CD8-positive, alpha-beta memory T cell (primary cell): ENCODE measurements at regions not wholly inside any gene's neighbourhood (a gene's known extent, or its start where the extent isn't known, plus 50 kb on each side); places are given as distances from the start of the nearest gene placed in this dataset.

Source experiments
- CTCF ChIA-PET: fragments of 350-600 bp; sonication (Branson Sonifier 250); formaldehyde crosslinking; loops from one replicate; lab custom pipeline; 2021; ENCODE audit warnings: antibody characterized with exemption; lab: Charles Lee
- POLR2A ChIA-PET: fragments of 350-600 bp; sonication (Branson Sonifier 250); formaldehyde crosslinking; loops from one replicate; lab custom pipeline; 2021; ENCODE audit warnings: antibody characterized with exemption; lab: Charles Lee
- DNase-seq, 5 donors: peaks; one replicate each; pipeline versions ENCODE4 v3.0.0 to v3.0.0-alpha.2; 2020 to 2022; ENCODE audit warnings: mixed read lengths in 1 of 5
- H3K27ac ChIP-seq: one replicate; pipeline ENCODE4 v1.7.0; 2013; ENCODE audit warnings: low read depth, mild to moderate bottlenecking, low read length, moderate library complexity
- H3K27me3 ChIP-seq: 2 replicates; pipeline ENCODE4 v1.7.0; 2013; ENCODE audit warnings: low read length, mild to moderate bottlenecking; ENCODE audit not compliant: insufficient read depth, poor library complexity, severe bottlenecking
- H3K36me3 ChIP-seq: 2 replicates; pipeline ENCODE4 v1.7.0; 2013; ENCODE audit warnings: mild to moderate bottlenecking, low read length, moderate library complexity; ENCODE audit not compliant: insufficient read depth
- H3K4me1 ChIP-seq: 2 replicates; pipeline ENCODE4 v1.7.0; 2013; ENCODE audit warnings: mild to moderate bottlenecking, low read length, moderate library complexity; ENCODE audit not compliant: insufficient read depth
- H3K4me3 ChIP-seq: 2 replicates; pipeline ENCODE4 v1.7.0; 2013; ENCODE audit warnings: mild to moderate bottlenecking, low read length
- H3K9me3 ChIP-seq: 2 replicates; pipeline ENCODE4 v1.7.0; 2013; ENCODE audit warnings: mild to moderate bottlenecking, low read length
- H3K27ac Mint-ChIP-seq, 8 donors: one replicate each; pipeline ENCODE4 v1.8.0; 2020 to 2021; ENCODE audit warnings: mixed read lengths in 8 of 8, mild to moderate bottlenecking in 6 of 8, inconsistent platforms in 3 of 8, moderate library complexity in 3 of 8
- H3K27me3 Mint-ChIP-seq, 2 donors: one replicate each; pipeline ENCODE4 v1.8.0; 2020 to 2021; ENCODE audit warnings: mixed read lengths in 2 of 2, mild to moderate bottlenecking in 1 of 2, moderate library complexity in 1 of 2
- H3K36me3 Mint-ChIP-seq, 3 donors: one replicate each; pipeline ENCODE4 v1.8.0; 2020 to 2021; ENCODE audit warnings: mixed read lengths in 3 of 3, inconsistent platforms in 1 of 3, mild to moderate bottlenecking in 1 of 3
- H3K4me1 Mint-ChIP-seq, 3 donors: one replicate each; pipeline ENCODE4 v1.8.0; 2020 to 2021; ENCODE audit warnings: mixed read lengths in 3 of 3, inconsistent platforms in 1 of 3, mild to moderate bottlenecking in 1 of 3
- H3K4me3 Mint-ChIP-seq, 7 donors: one replicate each; pipeline ENCODE4 v1.8.0; 2020 to 2021; ENCODE audit warnings: mixed read lengths in 7 of 7, mild to moderate bottlenecking in 6 of 7, moderate library complexity in 4 of 7, inconsistent platforms in 2 of 7
- H3K9me3 Mint-ChIP-seq, 5 donors: one replicate each; pipeline ENCODE4 v1.8.0; 2020 to 2022; ENCODE audit warnings: mixed read lengths in 5 of 5, mild to moderate bottlenecking in 3 of 5, moderate library complexity in 2 of 5, inconsistent platforms in 1 of 5

GRCh38 chr12:103077108-103077773 lies 119.8 kb downstream of the ASCL1 start:
- H3K36me3 ChIP-seq = no peaks in the 10 kb centered on the region
- H3K4me3 ChIP-seq = no peak overlapping the region
- H3K27me3 Mint-ChIP-seq = peaks cover 0 to 3% of the 10 kb centered on the region in 2 donors
- ChIA-PET CTCF (no interaction called here), POLR2A (no interaction called here)
- no peaks in the 10 kb centered on the region for H3K4me1 ChIP-seq
- no peak overlapping the region for H3K27ac ChIP-seq
- H3K9me3 Mint-ChIP-seq = peaks cover 0 to 5% (median 0%) of the 10 kb centered on the region in 5 donors
- DNase-seq = no peak
- H3K4me3 Mint-ChIP-seq = no peak overlapping the region
- H3K27ac Mint-ChIP-seq = no peak overlapping the region
- H3K4me1 Mint-ChIP-seq = no peaks in the 10 kb centered on the region
- H3K9me3 ChIP-seq = no peaks in the 10 kb centered on the region
- no peaks in the 10 kb centered on the region for H3K36me3 Mint-ChIP-seq
- H3K27me3 ChIP-seq = no peaks in the 10 kb centered on the region

GRCh38 chr12:103085541-103085940 lies 128.1 kb downstream of the ASCL1 start:
- Histone ChIP-seq H3K4me3 (no peak overlapping the region), H3K27me3 (no peaks in the 10 kb centered on the region), H3K9me3 (no peaks in the 10 kb centered on the region), H3K4me1 (no peaks in the 10 kb centered on the region), H3K27ac (no peak overlapping the region), H3K36me3 (no peaks in the 10 kb centered on the region)
- no peak for DNase-seq
- Mint-ChIP-seq H3K36me3 (no peaks in the 10 kb centered on the region), H3K27ac (no peak overlapping the region), H3K9me3 (peaks cover 0 to 3% (median 0%) of the 10 kb centered on the region in 5 donors), H3K27me3 (peaks cover 0 to 5% of the 10 kb centered on the region in 2 donors), H3K4me1 (no peaks in the 10 kb centered on the region), H3K4me3 (no peak overlapping the region)
- ChIA-PET POLR2A (no interaction called here), CTCF (no interaction called here)

GRCh38 chr12:103086471-103086870 lies 129.0 kb downstream of the ASCL1 start:
- no peak overlapping the region for H3K4me3 Mint-ChIP-seq
- Histone ChIP-seq H3K27me3 (no peaks in the 10 kb centered on the region), H3K4me3 (no peak overlapping the region), H3K27ac (no peak overlapping the region), H3K36me3 (no peaks in the 10 kb centered on the region), H3K9me3 (no peaks in the 10 kb centered on the region), H3K4me1 (no peaks in the 10 kb centered on the region)
- H3K36me3 Mint-ChIP-seq = no peaks in the 10 kb centered on the region
- DNase-seq = no peak
- H3K27ac Mint-ChIP-seq = no peak overlapping the region
- peaks cover 0 to 3% (median 0%) of the 10 kb centered on the region in 5 donors for H3K9me3 Mint-ChIP-seq
- peaks cover 0 to 5% of the 10 kb centered on the region in 2 donors for H3K27me3 Mint-ChIP-seq
- ChIA-PET POLR2A (no interaction called here), CTCF (no interaction called here)
- no peaks in the 10 kb centered on the region for H3K4me1 Mint-ChIP-seq

GRCh38 chr12:103093499-103094106 lies 136.1 kb downstream of the ASCL1 start:
- no peak overlapping the region for H3K27ac ChIP-seq
- peaks cover 0 to 2% (median 0%) of the 10 kb centered on the region in 5 donors for H3K9me3 Mint-ChIP-seq
- no peak overlapping the region for H3K27ac Mint-ChIP-seq
- no peaks in the 10 kb centered on the region for H3K9me3 ChIP-seq
- H3K27me3 Mint-ChIP-seq = peaks cover 5 to 9% of the 10 kb centered on the region in 2 donors
- H3K4me1 Mint-ChIP-seq = no peaks in the 10 kb centered on the region
- H3K36me3 Mint-ChIP-seq = no peaks in the 10 kb centered on the region
- no peak for DNase-seq
- H3K4me1 ChIP-seq = no peaks in the 10 kb centered on the region
- no peak overlapping the region for H3K4me3 Mint-ChIP-seq
- POLR2A ChIA-PET = no interaction called here
- no peaks in the 10 kb centered on the region for H3K36me3 ChIP-seq
- H3K27me3 ChIP-seq = no peaks in the 10 kb centered on the region
- CTCF ChIA-PET = no interaction called here
- H3K4me3 ChIP-seq = no peak overlapping the region

- H3K27ac ChIP-seq = no peak overlapping the region
- no peaks in the 10 kb centered on the region for H3K36me3 ChIP-seq
- Mint-ChIP-seq H3K4me3 (no peak overlapping the region), H3K9me3 (peaks cover 0 to 5% (median 0%) of the 10 kb centered on the region in 5 donors), H3K27ac (no peak overlapping the region), H3K36me3 (no peaks in the 10 kb centered on the region), H3K27me3 (peaks cover 5 to 9% of the 10 kb centered on the region in 2 donors), H3K4me1 (no peaks in the 10 kb centered on the region)
- no peaks in the 10 kb centered on the region for H3K4me1 ChIP-seq
- no peak overlapping the region for H3K4me3 ChIP-seq
- no peaks in the 10 kb centered on the region for H3K27me3 ChIP-seq
- DNase-seq = no peak
- ChIA-PET POLR2A (no interaction called here), CTCF (no interaction called here)
- H3K9me3 ChIP-seq = no peaks in the 10 kb centered on the region
Measured at GRCh38 chr12:103097496-103097895, 140.0 kb downstream of the ASCL1 start.

GRCh38 chr12:103100257-103100831 lies 142.9 kb downstream of the ASCL1 start:
- POLR2A ChIA-PET = no interaction called here
- no peaks in the 10 kb centered on the region for H3K4me1 ChIP-seq
- Mint-ChIP-seq H3K27me3 (peaks cover 2 to 4% of the 10 kb centered on the region in 2 donors), H3K36me3 (no peaks in the 10 kb centered on the region), H3K4me1 (no peaks in the 10 kb centered on the region), H3K4me3 (no peak overlapping the region), H3K9me3 (peaks cover 0 to 9% (median 0%) of the 10 kb centered on the region in 5 donors), H3K27ac (no peak overlapping the region)
- no peak overlapping the region for H3K4me3 ChIP-seq
- no peak for DNase-seq
- H3K9me3 ChIP-seq = no peaks in the 10 kb centered on the region
- CTCF ChIA-PET = no interaction called here
- H3K27me3 ChIP-seq = no peaks in the 10 kb centered on the region
- no peak overlapping the region for H3K27ac ChIP-seq
- H3K36me3 ChIP-seq = no peaks in the 10 kb centered on the region

GRCh38 chr12:103102225-103102744 lies 144.8 kb downstream of the ASCL1 start:
- Mint-ChIP-seq H3K27me3 (peaks cover 0 to 3% of the 10 kb centered on the region in 2 donors), H3K36me3 (no peaks in the 10 kb centered on the region), H3K27ac (no peak overlapping the region), H3K4me1 (no peaks in the 10 kb centered on the region), H3K4me3 (no peak overlapping the region), H3K9me3 (peaks cover 0 to 7% (median 0%) of the 10 kb centered on the region in 5 donors)
- no peak for DNase-seq
- Histone ChIP-seq H3K9me3 (no peaks in the 10 kb centered on the region), H3K27ac (no peak overlapping the region), H3K36me3 (no peaks in the 10 kb centered on the region), H3K4me3 (no peak overlapping the region), H3K27me3 (no peaks in the 10 kb centered on the region), H3K4me1 (no peaks in the 10 kb centered on the region)
- POLR2A ChIA-PET = no interaction called here
- CTCF ChIA-PET = no interaction called here

- Histone ChIP-seq H3K27ac (no peak overlapping the region), H3K36me3 (no peaks in the 10 kb centered on the region), H3K4me1 (no peaks in the 10 kb centered on the region), H3K27me3 (no peaks in the 10 kb centered on the region), H3K9me3 (no peaks in the 10 kb centered on the region), H3K4me3 (no peak overlapping the region)
- Mint-ChIP-seq H3K36me3 (no peaks in the 10 kb centered on the region), H3K27ac (no peak overlapping the region), H3K9me3 (peaks cover 0 to 4% (median 0%) of the 10 kb centered on the region in 5 donors), H3K27me3 (no peaks in the 10 kb centered on the region), H3K4me1 (no peaks in the 10 kb centered on the region), H3K4me3 (no peak overlapping the region)
- POLR2A ChIA-PET = no interaction called here
- no peak for DNase-seq
- CTCF ChIA-PET = no interaction called here
Measured at GRCh38 chr12:103105971-103106597, 148.6 kb downstream of the ASCL1 start.
